Fibroblast of pulmonary artery (primary cell): ENCODE measurements at regions not wholly inside any gene's neighbourhood (a gene's known extent, or its start where the extent isn't known, plus 50 kb on each side); places are given as distances from the start of the nearest gene placed in this dataset.

Experiments
- DNase-seq: peaks from one replicate; pipeline ENCODE4 v3.0.0-alpha.2; 2010; ENCODE audit warnings: low read depth
- H3K4me3 ChIP-seq: replicated peaks from 2 replicates; pipeline ENCODE4 v1.5.1; 2011; ENCODE audit warnings: low read depth, mild to moderate bottlenecking, control low read depth, low read length, moderate library complexity
- CTCF ChIP-seq: IDR thresholded peaks from 2 replicates; pipeline ENCODE4 v1.5.1; 2011; ENCODE audit warnings: mild to moderate bottlenecking, control low read depth, low read length, inconsistent platforms; ENCODE audit errors: missing control alignments

- no peak for DNase-seq
- H3K4me3 ChIP-seq = no peak overlapping the region
- no peak for TF ChIP-seq CTCF
Observed at GRCh38 chr2:19823507-19823906, 78.3 kb downstream of the TTC32 start.

DNA sequence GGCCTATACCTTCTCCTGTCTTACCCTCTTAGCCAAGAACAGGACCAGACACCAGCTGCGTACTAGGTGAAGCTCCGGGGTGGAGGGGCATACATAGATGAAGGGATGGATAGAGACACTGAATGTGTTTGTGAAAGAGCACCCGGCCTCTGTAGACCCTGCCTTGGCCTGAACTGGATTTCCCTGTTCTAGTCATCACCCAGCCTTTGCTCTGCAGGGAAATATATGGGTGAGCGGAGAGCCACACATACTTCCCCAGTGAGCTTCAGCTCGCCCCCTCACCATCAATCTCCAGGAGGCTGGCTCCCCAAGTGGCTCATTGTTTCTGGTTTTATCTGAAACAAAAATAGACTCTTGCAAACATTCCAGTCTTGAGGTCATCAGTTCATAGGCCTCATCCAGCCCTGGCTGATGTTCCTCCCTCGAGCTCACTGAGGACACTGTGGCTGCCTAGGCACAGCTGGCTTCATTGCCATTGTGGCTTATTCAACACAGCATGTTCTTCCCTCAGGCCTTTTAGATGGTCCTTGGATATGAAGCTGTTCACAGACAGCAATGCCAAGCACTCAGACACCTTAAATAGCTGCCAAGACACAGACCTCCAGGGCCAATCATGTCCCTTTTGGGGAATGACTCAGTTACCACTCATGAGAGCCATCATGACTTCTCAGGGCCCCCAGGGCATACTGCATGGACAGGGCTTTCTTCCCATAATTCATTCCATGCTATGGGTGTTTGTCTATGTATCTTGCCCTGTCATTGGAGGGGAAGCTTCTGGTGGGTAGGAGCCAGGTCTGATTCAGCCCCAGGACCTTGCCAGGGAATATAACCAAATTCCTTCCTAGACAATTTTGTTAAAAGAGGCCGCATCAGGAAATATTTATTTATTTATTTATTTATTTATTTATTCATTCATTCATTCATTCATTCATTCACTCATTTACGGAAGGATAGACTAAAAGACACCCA lies 82.4 kb downstream of the TTC32 start:
- DNase-seq = peak; percentile 47
- no peak overlapping the region for H3K4me3 ChIP-seq
- no peak for TF ChIP-seq CTCF

GRCh38 chr2:19818543-19818942 lies 83.2 kb downstream of the TTC32 start:
- no peak overlapping the region for H3K4me3 ChIP-seq
- TF ChIP-seq CTCF = no peak
- DNase-seq = no peak

- no peak overlapping the region for H3K4me3 ChIP-seq
- DNase-seq = no peak
- TF ChIP-seq CTCF = no peak
Observed at GRCh38 chr2:19818039-19818438, 83.7 kb downstream of the TTC32 start.

GRCh38 chr2:19815746-19816145 lies 86.0 kb downstream of the TTC32 start:
- no peak overlapping the region for H3K4me3 ChIP-seq
- DNase-seq = no peak
- no peak for TF ChIP-seq CTCF

- H3K4me3 ChIP-seq = no peak overlapping the region
- DNase-seq = no peak
- TF ChIP-seq CTCF = no peak
Observed at GRCh38 chr2:19812166-19812565, 89.6 kb downstream of the TTC32 start.

- no peak for DNase-seq
- no peak for TF ChIP-seq CTCF
- no peak overlapping the region for H3K4me3 ChIP-seq
Observed at GRCh38 chr2:19811186-19811585, 90.6 kb downstream of the TTC32 start.
